ENCODE measurements at regions not wholly inside any gene's neighbourhood (a gene's known extent, or its start where the extent isn't known, plus 50 kb on each side); places are given as distances from the start of the nearest gene placed in this dataset.

DNA sequence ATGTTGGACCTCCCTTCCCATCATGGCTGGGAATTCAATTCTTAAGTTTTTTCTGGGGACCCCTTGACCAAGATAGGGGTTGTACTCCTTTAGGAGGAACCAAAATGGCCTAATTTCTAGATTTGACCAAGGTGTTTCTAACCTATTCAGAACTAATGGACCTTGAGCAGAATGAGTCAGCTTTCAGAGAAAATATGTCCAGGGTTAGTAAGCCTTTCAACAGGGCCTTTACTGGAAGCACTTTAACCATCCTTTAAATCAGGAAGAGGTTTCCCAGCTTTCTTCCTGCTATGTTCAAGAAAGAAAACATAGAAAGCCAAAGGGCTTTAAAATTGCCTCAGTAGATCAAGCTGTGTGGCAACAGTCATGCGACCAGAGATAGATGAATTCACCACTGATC lies 1184.9 kb upstream of the ACVR2A start:
- H3K27ac ChIP-seq (replicated peaks): no peak overlapping the region
- no peak for TF ChIP-seq POLR2AphosphoS5 (IDR thresholded peaks at IDR 0.05; ENCODE audit: low read depth)
- TF ChIP-seq, protein P1, sequence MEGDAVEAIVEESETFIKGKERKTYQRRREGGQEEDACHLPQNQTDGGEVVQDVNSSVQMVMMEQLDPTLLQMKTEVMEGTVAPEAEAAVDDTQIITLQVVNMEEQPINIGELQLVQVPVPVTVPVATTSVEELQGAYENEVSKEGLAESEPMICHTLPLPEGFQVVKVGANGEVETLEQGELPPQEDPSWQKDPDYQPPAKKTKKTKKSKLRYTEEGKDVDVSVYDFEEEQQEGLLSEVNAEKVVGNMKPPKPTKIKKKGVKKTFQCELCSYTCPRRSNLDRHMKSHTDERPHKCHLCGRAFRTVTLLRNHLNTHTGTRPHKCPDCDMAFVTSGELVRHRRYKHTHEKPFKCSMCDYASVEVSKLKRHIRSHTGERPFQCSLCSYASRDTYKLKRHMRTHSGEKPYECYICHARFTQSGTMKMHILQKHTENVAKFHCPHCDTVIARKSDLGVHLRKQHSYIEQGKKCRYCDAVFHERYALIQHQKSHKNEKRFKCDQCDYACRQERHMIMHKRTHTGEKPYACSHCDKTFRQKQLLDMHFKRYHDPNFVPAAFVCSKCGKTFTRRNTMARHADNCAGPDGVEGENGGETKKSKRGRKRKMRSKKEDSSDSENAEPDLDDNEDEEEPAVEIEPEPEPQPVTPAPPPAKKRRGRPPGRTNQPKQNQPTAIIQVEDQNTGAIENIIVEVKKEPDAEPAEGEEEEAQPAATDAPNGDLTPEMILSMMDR (IDR thresholded peaks at IDR 0.05; ENCODE audit: insufficient read depth, low read length): no peak
- TF ChIP-seq GABPA (IDR thresholded peaks at IDR 0.05; ENCODE audit: low read depth): no peak
- TF ChIP-seq, protein P2, sequence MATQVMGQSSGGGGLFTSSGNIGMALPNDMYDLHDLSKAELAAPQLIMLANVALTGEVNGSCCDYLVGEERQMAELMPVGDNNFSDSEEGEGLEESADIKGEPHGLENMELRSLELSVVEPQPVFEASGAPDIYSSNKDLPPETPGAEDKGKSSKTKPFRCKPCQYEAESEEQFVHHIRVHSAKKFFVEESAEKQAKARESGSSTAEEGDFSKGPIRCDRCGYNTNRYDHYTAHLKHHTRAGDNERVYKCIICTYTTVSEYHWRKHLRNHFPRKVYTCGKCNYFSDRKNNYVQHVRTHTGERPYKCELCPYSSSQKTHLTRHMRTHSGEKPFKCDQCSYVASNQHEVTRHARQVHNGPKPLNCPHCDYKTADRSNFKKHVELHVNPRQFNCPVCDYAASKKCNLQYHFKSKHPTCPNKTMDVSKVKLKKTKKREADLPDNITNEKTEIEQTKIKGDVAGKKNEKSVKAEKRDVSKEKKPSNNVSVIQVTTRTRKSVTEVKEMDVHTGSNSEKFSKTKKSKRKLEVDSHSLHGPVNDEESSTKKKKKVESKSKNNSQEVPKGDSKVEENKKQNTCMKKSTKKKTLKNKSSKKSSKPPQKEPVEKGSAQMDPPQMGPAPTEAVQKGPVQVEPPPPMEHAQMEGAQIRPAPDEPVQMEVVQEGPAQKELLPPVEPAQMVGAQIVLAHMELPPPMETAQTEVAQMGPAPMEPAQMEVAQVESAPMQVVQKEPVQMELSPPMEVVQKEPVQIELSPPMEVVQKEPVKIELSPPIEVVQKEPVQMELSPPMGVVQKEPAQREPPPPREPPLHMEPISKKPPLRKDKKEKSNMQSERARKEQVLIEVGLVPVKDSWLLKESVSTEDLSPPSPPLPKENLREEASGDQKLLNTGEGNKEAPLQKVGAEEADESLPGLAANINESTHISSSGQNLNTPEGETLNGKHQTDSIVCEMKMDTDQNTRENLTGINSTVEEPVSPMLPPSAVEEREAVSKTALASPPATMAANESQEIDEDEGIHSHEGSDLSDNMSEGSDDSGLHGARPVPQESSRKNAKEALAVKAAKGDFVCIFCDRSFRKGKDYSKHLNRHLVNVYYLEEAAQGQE (IDR thresholded peaks at IDR 0.05; ENCODE audit: insufficient replicate concordance, low read depth): no peak
- TF ChIP-seq SPI1 (IDR thresholded peaks at IDR 0.05; ENCODE audit: borderline replicate concordance, low read depth): no peak
- H3K27me3 ChIP-seq (ENCODE audit: insufficient read depth, poor library complexity, severe bottlenecking): peaks cover 9% of the 10 kb centered on the region
- no peak for DNase-seq (ENCODE audit: low read depth in 1 of 2, low spot score in 1 of 2)
- no peak overlapping the region for H3K4me3 ChIP-seq (replicated peaks; ENCODE audit: insufficient read depth, low read length)

DNA sequence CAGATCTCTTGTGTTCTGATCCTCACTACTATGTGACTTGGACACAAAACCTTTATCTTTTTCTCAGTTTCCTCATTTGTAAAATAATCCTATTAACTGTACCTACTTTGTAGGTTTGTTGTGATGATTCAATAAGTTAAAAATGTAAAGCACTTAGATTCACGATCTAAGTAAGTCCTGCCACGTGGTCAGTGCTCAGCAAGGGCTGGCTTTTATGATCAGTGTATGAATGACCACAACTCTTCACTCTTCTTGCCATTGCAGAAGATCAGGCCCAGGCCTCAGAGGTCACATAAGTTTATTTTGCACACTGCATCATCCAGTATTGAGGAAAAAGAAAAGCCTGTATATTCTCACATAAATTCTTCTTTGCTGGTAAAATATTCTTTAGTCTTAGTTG lies 1192.5 kb upstream of the ACVR2A start:
- H3K27me3 ChIP-seq (ENCODE audit: insufficient read depth, poor library complexity, severe bottlenecking): no peaks in the 10 kb centered on the region
- no peak overlapping the region for H3K27ac ChIP-seq (replicated peaks)
- DNase-seq (ENCODE audit: low read depth in 1 of 2, low spot score in 1 of 2): no peak
- TF ChIP-seq SPI1 (IDR thresholded peaks at IDR 0.05; ENCODE audit: borderline replicate concordance, low read depth) (no peak), POLR2AphosphoS5 (IDR thresholded peaks at IDR 0.05; ENCODE audit: low read depth) (no peak), GABPA (IDR thresholded peaks at IDR 0.05; ENCODE audit: low read depth) (no peak)
- TF ChIP-seq, protein P2 (IDR thresholded peaks at IDR 0.05; ENCODE audit: insufficient replicate concordance, low read depth): no peak
- TF ChIP-seq, protein P1 (IDR thresholded peaks at IDR 0.05; ENCODE audit: insufficient read depth, low read length): no peak
- no peak overlapping the region for H3K4me3 ChIP-seq (replicated peaks; ENCODE audit: insufficient read depth, low read length)

DNA sequence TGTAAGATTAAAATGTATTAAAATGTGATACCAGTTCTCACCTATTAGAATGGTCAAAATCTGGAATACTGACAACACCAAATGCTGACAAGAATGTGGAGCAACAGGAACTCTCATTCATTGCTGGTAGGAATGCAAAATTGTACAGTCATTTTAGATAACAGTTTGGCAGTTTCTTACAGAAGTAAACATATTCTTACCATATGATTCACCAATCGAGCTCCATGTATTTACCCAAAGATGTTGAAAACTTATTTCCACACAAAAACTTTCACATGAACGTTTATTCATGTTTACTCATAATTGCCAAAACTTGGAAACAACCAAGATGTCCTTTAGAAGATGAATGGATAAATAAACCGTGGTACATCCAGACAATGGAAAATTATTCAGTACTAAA lies 1193.5 kb upstream of the ACVR2A start:
- no peak for TF ChIP-seq POLR2AphosphoS5 (IDR thresholded peaks at IDR 0.05; ENCODE audit: low read depth)
- TF ChIP-seq, protein P1 (IDR thresholded peaks at IDR 0.05; ENCODE audit: insufficient read depth, low read length): no peak
- TF ChIP-seq SPI1 (IDR thresholded peaks at IDR 0.05; ENCODE audit: borderline replicate concordance, low read depth): no peak
- H3K27ac ChIP-seq (replicated peaks): no peak overlapping the region
- H3K4me3 ChIP-seq (replicated peaks; ENCODE audit: insufficient read depth, low read length): no peak overlapping the region
- DNase-seq (ENCODE audit: low read depth in 1 of 2, low spot score in 1 of 2): no peak
- H3K27me3 ChIP-seq (ENCODE audit: insufficient read depth, poor library complexity, severe bottlenecking): no peaks in the 10 kb centered on the region

DNA sequence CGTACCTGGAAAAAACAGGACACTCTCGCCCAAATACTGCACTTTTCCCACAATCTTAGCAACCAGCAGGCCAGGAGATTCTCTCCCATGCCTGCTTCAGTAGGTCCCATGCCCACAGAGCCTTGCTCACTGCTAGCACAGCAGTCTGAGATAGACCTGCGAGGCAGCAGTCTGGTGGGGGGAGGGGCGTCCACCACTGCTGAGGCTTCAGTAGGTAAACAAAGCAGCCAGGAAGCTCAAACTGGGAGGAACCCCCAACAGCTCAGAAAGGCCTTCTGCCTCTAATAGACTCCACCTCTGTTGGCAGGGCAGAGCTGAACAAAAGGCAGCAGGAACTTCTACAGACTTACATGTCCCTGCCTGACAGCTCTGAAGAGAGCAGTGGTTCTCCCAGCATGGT lies 1202.8 kb upstream of the ACVR2A start:
- Histone ChIP-seq H3K4me3 (replicated peaks; ENCODE audit: insufficient read depth, low read length) (no peak overlapping the region), H3K27ac (replicated peaks) (no peak overlapping the region), H3K27me3 (ENCODE audit: insufficient read depth, poor library complexity, severe bottlenecking) (no peaks in the 10 kb centered on the region)
- TF ChIP-seq, protein P1 (IDR thresholded peaks at IDR 0.05; ENCODE audit: insufficient read depth, low read length): no peak
- TF ChIP-seq POLR2AphosphoS5 (IDR thresholded peaks at IDR 0.05; ENCODE audit: low read depth) (no peak), GABPA (IDR thresholded peaks at IDR 0.05; ENCODE audit: low read depth) (no peak), SPI1 (IDR thresholded peaks at IDR 0.05; ENCODE audit: borderline replicate concordance, low read depth) (no peak)
- TF ChIP-seq, protein P2 (IDR thresholded peaks at IDR 0.05; ENCODE audit: insufficient replicate concordance, low read depth): no peak
- no peak for DNase-seq (ENCODE audit: low read depth in 1 of 2, low spot score in 1 of 2)

Data from HL-60 (cell line).